K562 (cell line): ENCODE measurements at regions not wholly inside any gene's neighbourhood (a gene's known extent, or its start where the extent isn't known, plus 50 kb on each side); places are given as distances from the start of the nearest gene placed in this dataset.

Experiments used
- BRF2 ChIP-seq: IDR thresholded peaks from 3 replicates; pipeline ENCODE4 v1.6.1; 2011; ENCODE audit warnings: borderline replicate concordance, mild to moderate bottlenecking; ENCODE audit not compliant: insufficient read length, insufficient read depth
- CBX3 ChIP-seq, 2 experiments: IDR thresholded peaks; 1 replicate in 1 of 2; 2 replicates in 1 of 2; pipeline ENCODE4 v1.6.1; 2012; ENCODE audit warnings: inconsistent platforms in 2 of 2, low read length in 2 of 2, borderline replicate concordance in 1 of 2, control low read depth in 1 of 2
- DPF2 ChIP-seq: fragments of 450-650 bp; IDR thresholded peaks from 2 replicates; pipeline ENCODE4 v1.6.1; 2016
- GATA2 ChIP-seq: sonication (generic); formaldehyde crosslinking; IDR thresholded peaks from 2 replicates; pipeline ENCODE4 v1.4.0; 2020; ENCODE audit warnings: mild to moderate bottlenecking, missing genetic modification reagents
- HDAC3 ChIP-seq: fragments of 450-650 bp; IDR thresholded peaks from 2 replicates; pipeline ENCODE4 v1.6.1; 2018; ENCODE audit warnings: borderline replicate concordance, mild to moderate bottlenecking, moderate library complexity; ENCODE audit not compliant: partially characterized antibody
- HNRNPLL ChIP-seq: fragments of 200-400 bp; formaldehyde crosslinking; IDR thresholded peaks from 2 replicates; pipeline ENCODE4 v1.6.1; 2017; ENCODE audit warnings: low read length, low read depth, mild to moderate bottlenecking; ENCODE audit not compliant: poor library complexity, severe bottlenecking
- HSF4 ChIP-seq: fragments of 250-450 bp; sonication (Bioruptor Pico); IDR thresholded peaks from 2 replicates; pipeline ENCODE4 v2.1.2; 2022; ENCODE audit warnings: mild to moderate bottlenecking, moderate library complexity, borderline replicate concordance
- NFE2 ChIP-seq: IDR thresholded peaks from 2 replicates; pipeline ENCODE4 v1.6.1; 2014; ENCODE audit warnings: antibody characterized with exemption, low read depth
- NR2C2 ChIP-seq, 2 experiments: fragments of 200-800 bp in 1 of 2; sonication (Bioruptor generic) in 1 of 2; sonication (generic) in 1 of 2; formaldehyde crosslinking in 1 of 2; IDR thresholded peaks; 2 replicates each; pipeline versions ENCODE4 v1.6.1 to v1.8.0; 2016 to 2022; ENCODE audit warnings: mild to moderate bottlenecking in 1 of 2, missing compliant biosample characterization in 1 of 2, missing genetic modification characterization in 1 of 2, missing genetic modification reagents in 1 of 2
- RB1 ChIP-seq: fragments of 450-650 bp; IDR thresholded peaks from 2 replicates; pipeline ENCODE4 v1.6.1; 2017; ENCODE audit warnings: low read depth, mild to moderate bottlenecking
- SAFB ChIP-seq: fragments of 200-400 bp; formaldehyde crosslinking; IDR thresholded peaks from 2 replicates; pipeline ENCODE4 v1.6.1; 2017; ENCODE audit warnings: low read depth, low read length, borderline replicate concordance
- SMARCB1 ChIP-seq: IDR thresholded peaks from 2 replicates; pipeline ENCODE4 v1.6.1; 2011; ENCODE audit warnings: improper control_type of control experiment, low read depth; ENCODE audit not compliant: insufficient read length
- SMARCE1 ChIP-seq: fragments of 450-650 bp; IDR thresholded peaks from 2 replicates; pipeline ENCODE4 v1.7.1; 2016; ENCODE audit warnings: mild to moderate bottlenecking
- ZBTB33 ChIP-seq: sonication (generic); formaldehyde crosslinking; IDR thresholded peaks from 2 replicates; pipeline ENCODE4 v1.8.1; 2023; ENCODE audit warnings: mild to moderate bottlenecking, missing genetic modification reagents
- ZNF232 ChIP-seq: sonication (generic); formaldehyde crosslinking; IDR thresholded peaks from 2 replicates; pipeline ENCODE4 v1.8.0; 2022; ENCODE audit warnings: mild to moderate bottlenecking, missing genetic modification reagents
- ZNF57 ChIP-seq: fragments of 450-650 bp; formaldehyde crosslinking; IDR thresholded peaks from 2 replicates; pipeline ENCODE4 v1.4.0; 2020; ENCODE audit warnings: mild to moderate bottlenecking, moderate library complexity
- TF ChIP-seq, protein P1 (sequence below): fragments of 250-450 bp; sonication (Bioruptor Pico); IDR thresholded peaks from 2 replicates; pipeline ENCODE4 v1.5.0; 2021; ENCODE audit warnings: mild to moderate bottlenecking, moderate library complexity
- TF ChIP-seq, protein P2 (sequence below): fragments of 450-650 bp; IDR thresholded peaks from 2 replicates; pipeline ENCODE4 v1.6.1; 2017; ENCODE audit warnings: antibody characterized with exemption, mild to moderate bottlenecking

GRCh38 chr4:126750723-126751122 lies 882.0 kb upstream of the INTU start (continued):
- TF ChIP-seq, protein P1, sequence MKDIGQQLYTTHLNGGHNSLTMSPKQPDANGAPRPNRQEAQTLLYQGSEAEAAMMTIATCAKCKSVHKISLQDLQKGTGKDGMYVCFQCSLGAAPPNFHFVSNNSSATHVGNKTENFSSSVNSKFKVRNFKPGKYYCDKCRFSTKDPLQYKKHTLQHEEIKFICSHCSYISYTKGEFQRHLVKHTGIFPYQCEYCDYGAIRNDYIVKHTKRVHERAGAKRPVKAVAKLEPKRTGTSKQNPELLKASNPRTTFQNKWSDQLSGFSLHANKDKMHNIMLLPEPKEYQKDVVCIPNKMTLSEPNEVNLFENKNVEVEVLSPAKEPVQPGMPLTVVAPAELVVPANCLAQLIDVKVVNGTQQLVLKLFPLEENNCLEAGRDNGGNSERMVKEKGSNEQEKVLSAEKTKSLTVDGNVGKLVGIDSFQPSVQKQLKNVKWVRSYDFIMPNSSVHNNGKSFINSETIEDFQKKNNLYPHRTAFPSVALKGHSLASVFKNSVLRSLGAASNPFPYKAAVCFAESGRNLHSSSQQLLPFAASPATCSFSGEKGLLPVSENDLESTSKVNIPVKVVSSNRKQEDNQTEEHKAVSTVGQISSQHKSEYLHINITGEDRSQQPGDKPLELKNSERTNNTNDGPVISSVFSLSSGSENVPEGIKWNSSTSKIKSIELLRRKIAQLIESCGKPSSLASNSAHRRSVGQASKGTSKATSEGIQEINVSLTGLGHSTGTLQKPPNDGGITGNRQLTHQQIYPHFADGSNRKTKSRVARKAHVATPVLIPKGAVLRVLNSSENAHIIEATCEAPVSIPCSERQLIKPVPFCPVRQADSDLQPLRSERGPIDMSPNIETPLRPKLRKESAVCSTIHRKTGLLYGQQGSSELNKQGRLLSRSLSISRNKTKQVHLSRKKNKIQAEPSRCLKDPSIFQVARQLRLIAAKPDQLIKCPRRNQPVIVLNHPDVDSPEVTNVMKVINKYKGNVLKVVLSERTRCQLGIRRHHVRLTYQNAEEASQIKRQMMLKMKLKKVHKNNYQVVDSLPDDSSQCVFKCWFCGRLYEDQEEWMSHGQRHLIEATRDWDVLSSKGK (CRISPR knock-in tag) = no peak
- TF ChIP-seq NFE2 (no peak), BRF2 (no peak), HNRNPLL (no peak), SMARCB1 (no peak), ZNF232 (no peak), DPF2 (0 out of 2 replicates have a peak, but pooled peaks have one; percentile 22), SMARCE1 (0 out of 2 replicates have a peak, but pooled peaks have one; percentile 26), CBX3 (IDR thresholded peaks at IDR 0.05; ENCODE audit: borderline replicate concordance in 1 of 2, low read length in 2 of 2) (no peak), NR2C2 (CRISPR knock-in tag; IDR thresholded peaks at IDR 0.05) (no peak), NR2C2 (tag; IDR thresholded peaks at IDR 0.05) (no peak), HDAC3 (no peak), SAFB (no peak), GATA2 (no peak), HSF4 (CRISPR knock-in tag) (peak; percentile 60; the same call in 1 of the 2 replicates), RB1 (no peak), ZNF57 (CRISPR knock-in tag) (no peak), ZBTB33 (no peak)
- TF ChIP-seq, protein P2, sequence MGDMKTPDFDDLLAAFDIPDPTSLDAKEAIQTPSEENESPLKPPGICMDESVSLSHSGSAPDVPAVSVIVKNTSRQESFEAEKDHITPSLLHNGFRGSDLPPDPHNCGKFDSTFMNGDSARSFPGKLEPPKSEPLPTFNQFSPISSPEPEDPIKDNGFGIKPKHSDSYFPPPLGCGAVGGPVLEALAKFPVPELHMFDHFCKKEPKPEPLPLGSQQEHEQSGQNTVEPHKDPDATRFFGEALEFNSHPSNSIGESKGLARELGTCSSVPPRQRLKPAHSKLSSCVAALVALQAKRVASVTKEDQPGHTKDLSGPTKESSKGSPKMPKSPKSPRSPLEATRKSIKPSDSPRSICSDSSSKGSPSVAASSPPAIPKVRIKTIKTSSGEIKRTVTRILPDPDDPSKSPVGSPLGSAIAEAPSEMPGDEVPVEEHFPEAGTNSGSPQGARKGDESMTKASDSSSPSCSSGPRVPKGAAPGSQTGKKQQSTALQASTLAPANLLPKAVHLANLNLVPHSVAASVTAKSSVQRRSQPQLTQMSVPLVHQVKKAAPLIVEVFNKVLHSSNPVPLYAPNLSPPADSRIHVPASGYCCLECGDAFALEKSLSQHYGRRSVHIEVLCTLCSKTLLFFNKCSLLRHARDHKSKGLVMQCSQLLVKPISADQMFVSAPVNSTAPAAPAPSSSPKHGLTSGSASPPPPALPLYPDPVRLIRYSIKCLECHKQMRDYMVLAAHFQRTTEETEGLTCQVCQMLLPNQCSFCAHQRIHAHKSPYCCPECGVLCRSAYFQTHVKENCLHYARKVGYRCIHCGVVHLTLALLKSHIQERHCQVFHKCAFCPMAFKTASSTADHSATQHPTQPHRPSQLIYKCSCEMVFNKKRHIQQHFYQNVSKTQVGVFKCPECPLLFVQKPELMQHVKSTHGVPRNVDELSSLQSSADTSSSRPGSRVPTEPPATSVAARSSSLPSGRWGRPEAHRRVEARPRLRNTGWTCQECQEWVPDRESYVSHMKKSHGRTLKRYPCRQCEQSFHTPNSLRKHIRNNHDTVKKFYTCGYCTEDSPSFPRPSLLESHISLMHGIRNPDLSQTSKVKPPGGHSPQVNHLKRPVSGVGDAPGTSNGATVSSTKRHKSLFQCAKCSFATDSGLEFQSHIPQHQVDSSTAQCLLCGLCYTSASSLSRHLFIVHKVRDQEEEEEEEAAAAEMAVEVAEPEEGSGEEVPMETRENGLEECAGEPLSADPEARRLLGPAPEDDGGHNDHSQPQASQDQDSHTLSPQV = peak; percentile 92
